Loucy (cell line): ENCODE measurements at regions not wholly inside any gene's neighbourhood (a gene's known extent, or its start where the extent isn't known, plus 50 kb on each side); places are given as distances from the start of the nearest gene placed in this dataset.

Experiments
- CTCF ChIP-seq: fragments of 200-600 bp; sonication (generic); conservative IDR thresholded peaks from 2 replicates; pipeline ENCODE4 v1.5.1; 2014; ENCODE audit warnings: mild to moderate bottlenecking, antibody characterized with exemption, low read length
- EZH2phosphoT487 ChIP-seq: fragments of 200-600 bp; IDR thresholded peaks from 2 replicates; pipeline ENCODE4 v1.6.1; 2018; ENCODE audit warnings: antibody characterized with exemption, mild to moderate bottlenecking, moderate library complexity, borderline replicate concordance

DNA sequence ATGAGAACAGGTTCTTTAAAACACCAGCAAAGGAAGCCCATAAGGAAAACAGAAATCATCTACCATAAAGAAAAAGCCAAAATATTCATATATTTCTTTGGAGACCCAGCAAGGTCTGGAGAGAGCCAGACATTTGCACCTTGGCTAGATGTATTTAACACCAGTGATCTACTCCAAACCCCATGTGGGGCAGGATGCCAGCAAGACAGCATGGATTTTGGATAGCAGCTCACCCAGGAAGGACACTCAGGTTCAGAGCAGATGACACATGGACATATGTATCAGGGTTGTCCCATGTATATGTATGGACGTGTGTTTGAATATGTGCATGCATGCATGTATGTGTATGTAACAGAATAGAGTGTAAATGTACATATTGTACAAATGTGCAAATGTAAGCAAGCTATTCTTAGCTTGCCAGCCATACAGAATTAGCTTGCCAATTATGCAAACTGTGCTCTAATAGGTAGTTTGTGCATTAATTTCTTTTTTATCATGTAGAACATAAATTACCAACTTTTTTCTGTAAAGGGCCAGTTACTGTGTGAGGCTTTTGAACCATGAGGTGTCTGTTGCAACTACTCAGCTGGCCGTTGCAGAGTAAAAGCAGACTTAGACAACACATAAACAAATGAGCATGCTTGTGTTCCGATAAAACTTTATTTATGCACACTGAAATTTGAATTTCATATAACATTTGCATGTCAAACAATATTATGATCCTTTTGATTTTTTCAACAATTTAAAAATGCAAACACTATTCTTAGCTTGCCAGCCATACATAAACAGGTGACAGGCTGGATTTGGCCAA is 73.5 kb upstream of the KAZN start:
- TF ChIP-seq CTCF (no peak), EZH2phosphoT487 (no peak)
